ENCODE measurements at regions not wholly inside any gene's neighbourhood (a gene's known extent, or its start where the extent isn't known, plus 50 kb on each side); places are given as distances from the start of the nearest gene placed in this dataset.

- TF ChIP-seq CTCF (conservative IDR thresholded peaks at IDR 0.05): no peak
- no peak for TF ChIP-seq EZH2 (IDR thresholded peaks at IDR 0.05; ENCODE audit: low read depth)
Observed at GRCh38 chr2:217033186-217033585, 173.3 kb upstream of the TNP1 start.

All from PC-9 (cell line).